Vagina (tissue), 2 donors: ENCODE measurements at regions not wholly inside any gene's neighbourhood (a gene's known extent, or its start where the extent isn't known, plus 50 kb on each side); places are given as distances from the start of the nearest gene placed in this dataset.

Experiments used
- CTCF ChIP-seq, 3 experiments: fragments of 450-650 bp in 2 of 3; fragments of 200-600 bp in 1 of 3; sonication (generic) in 1 of 3; IDR thresholded peaks; one replicate each; pipeline ENCODE4 v1.5.1; 2017 to 2019; ENCODE audit warnings: antibody characterized with exemption in 3 of 3, mild to moderate bottlenecking in 2 of 3, moderate library complexity in 2 of 3
- POLR2A ChIP-seq, 2 donors: fragments of 450-650 bp; IDR thresholded peaks; one replicate each; pipeline ENCODE4 v1.6.1; 2017; ENCODE audit warnings: antibody characterized with exemption in 2 of 2, mild to moderate bottlenecking in 2 of 2, moderate library complexity in 2 of 2

DNA sequence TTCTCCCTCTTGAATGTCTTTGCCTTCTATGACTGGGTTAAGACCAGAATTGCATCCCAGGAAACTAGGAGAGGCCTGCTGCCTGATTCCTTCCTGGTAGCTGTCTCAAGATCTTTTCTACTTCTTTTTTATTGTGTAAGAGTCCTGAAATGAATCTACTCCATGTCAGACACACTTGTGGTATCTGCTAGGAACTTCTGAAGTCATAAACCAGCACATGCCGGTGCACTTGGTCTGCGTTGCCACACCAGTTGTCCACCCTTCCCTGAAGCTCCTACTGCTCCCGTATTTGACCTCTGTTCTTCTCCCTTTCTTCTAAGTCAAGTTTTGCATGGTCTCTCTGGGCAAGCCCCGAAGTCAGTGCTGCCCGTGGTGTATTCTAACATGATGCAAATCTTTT, 644.2 kb downstream of the ETS1 start:
- TF ChIP-seq CTCF (IDR thresholded peaks at IDR 0.05) (no peak), POLR2A (IDR thresholded peaks at IDR 0.05) (no peak)
